SK-N-SH treated with all-trans-retinoic acid at 6 μM for 48 hours (cell line): ENCODE measurements at regions not wholly inside any gene's neighbourhood (a gene's known extent, or its start where the extent isn't known, plus 50 kb on each side); places are given as distances from the start of the nearest gene placed in this dataset.

ENCODE experiments used
- BACH2 ChIP-seq: fragments of 250-450 bp; sonication (Bioruptor Pico); IDR thresholded peaks from 2 replicates; pipeline ENCODE4 v1.9.0; 2021; ENCODE audit warnings: mild to moderate bottlenecking, borderline replicate concordance
- CREB5 ChIP-seq: fragments of 250-450 bp; sonication (Bioruptor Pico); IDR thresholded peaks from 2 replicates; pipeline ENCODE4 v1.5.1; 2020; ENCODE audit warnings: low read depth, mild to moderate bottlenecking, moderate library complexity
- GLIS3 ChIP-seq: fragments of 250-450 bp; sonication (Bioruptor Pico); IDR thresholded peaks from 2 replicates; pipeline ENCODE4 v1.5.0; 2020; ENCODE audit warnings: mild to moderate bottlenecking, moderate library complexity
- RARB ChIP-seq: fragments of 250-450 bp; sonication (Bioruptor Pico); IDR thresholded peaks from 2 replicates; pipeline ENCODE4 v1.8.0; 2021; ENCODE audit warnings: mild to moderate bottlenecking, moderate library complexity
- SNAI2 ChIP-seq: fragments of 250-450 bp; sonication (Bioruptor Pico); IDR thresholded peaks from 2 replicates; pipeline ENCODE4 v1.5.0; 2020; ENCODE audit warnings: mild to moderate bottlenecking, moderate library complexity
- TCF4 ChIP-seq: fragments of 250-450 bp; sonication (Bioruptor Pico); IDR thresholded peaks from 2 replicates; pipeline ENCODE4 v1.8.0; 2021; ENCODE audit warnings: mild to moderate bottlenecking, moderate library complexity, borderline replicate concordance
- TSHZ2 ChIP-seq: fragments of 250-450 bp; sonication (Bioruptor Pico); IDR thresholded peaks from 2 replicates; pipeline ENCODE4 v1.5.0; 2020; ENCODE audit warnings: mild to moderate bottlenecking, moderate library complexity
- ZFP3 ChIP-seq: fragments of 250-450 bp; sonication (Bioruptor Pico); IDR thresholded peaks from 2 replicates; pipeline ENCODE4 v1.5.0; 2020; ENCODE audit warnings: mild to moderate bottlenecking, moderate library complexity
- ZNF70 ChIP-seq: fragments of 450-650 bp; formaldehyde crosslinking; IDR thresholded peaks from 2 replicates; pipeline ENCODE4 v1.5.0; 2020; ENCODE audit warnings: mild to moderate bottlenecking, moderate library complexity
- TF ChIP-seq, protein P1 (sequence below): fragments of 250-450 bp; sonication (Bioruptor Pico); IDR thresholded peaks from 2 replicates; pipeline ENCODE4 v1.8.0; 2020; ENCODE audit warnings: mild to moderate bottlenecking, moderate library complexity, borderline replicate concordance

DNA sequence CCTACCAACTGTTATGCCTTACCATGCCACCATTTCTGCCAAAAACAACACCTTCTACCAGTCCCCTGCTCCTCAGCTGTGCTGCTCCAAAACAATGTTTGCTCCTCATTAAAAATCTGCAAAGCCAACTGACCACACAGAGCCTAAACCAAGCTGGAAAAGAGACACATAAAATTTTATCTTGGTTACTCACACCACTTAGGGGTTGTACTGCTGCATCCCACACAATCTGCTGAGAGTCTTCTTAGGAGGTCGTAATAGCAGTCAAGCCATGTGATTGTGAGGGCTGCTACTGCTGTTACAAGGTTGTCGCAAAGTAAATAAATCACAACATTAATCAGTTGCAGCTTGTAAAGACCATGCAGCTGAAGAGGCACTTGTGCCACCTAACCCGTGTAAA is 607.4 kb upstream of the FAM241A start:
- no peak for TF ChIP-seq SNAI2 (CRISPR knock-in tag)
- no peak for TF ChIP-seq TSHZ2 (CRISPR knock-in tag)
- TF ChIP-seq, protein P1, sequence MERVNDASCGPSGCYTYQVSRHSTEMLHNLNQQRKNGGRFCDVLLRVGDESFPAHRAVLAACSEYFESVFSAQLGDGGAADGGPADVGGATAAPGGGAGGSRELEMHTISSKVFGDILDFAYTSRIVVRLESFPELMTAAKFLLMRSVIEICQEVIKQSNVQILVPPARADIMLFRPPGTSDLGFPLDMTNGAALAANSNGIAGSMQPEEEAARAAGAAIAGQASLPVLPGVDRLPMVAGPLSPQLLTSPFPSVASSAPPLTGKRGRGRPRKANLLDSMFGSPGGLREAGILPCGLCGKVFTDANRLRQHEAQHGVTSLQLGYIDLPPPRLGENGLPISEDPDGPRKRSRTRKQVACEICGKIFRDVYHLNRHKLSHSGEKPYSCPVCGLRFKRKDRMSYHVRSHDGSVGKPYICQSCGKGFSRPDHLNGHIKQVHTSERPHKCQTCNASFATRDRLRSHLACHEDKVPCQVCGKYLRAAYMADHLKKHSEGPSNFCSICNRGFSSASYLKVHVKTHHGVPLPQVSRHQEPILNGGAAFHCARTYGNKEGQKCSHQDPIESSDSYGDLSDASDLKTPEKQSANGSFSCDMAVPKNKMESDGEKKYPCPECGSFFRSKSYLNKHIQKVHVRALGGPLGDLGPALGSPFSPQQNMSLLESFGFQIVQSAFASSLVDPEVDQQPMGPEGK (CRISPR knock-in tag): no peak
- no peak for TF ChIP-seq TCF4 (CRISPR knock-in tag)
- TF ChIP-seq BACH2: no peak
- no peak for TF ChIP-seq ZFP3 (CRISPR knock-in tag)
- TF ChIP-seq RARB (CRISPR knock-in tag): no peak
- TF ChIP-seq GLIS3 (CRISPR knock-in tag): no peak
- TF ChIP-seq ZNF70: no peak
- no peak for TF ChIP-seq CREB5
